ENCODE measurements at regions not wholly inside any gene's neighbourhood (a gene's known extent, or its start where the extent isn't known, plus 50 kb on each side); places are given as distances from the start of the nearest gene placed in this dataset.

DNA sequence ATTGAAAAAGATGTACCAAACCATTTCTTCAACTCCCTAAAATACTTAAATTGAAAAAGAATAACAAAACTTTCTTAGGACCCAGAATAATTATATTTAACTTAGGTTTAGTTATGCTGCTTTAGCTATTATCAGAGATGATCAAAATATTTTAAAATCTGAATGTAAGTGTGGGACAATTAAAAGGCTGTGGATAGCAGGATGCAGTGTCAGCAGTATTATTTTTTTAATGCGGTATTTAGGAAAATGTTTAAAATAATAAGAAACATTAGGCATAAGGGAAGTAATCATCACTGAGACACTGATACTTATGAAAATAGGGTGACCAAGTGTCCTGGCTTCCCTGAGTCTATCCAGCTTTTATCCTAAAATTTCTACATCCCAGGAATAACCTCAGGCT is 161.5 kb upstream of the PTCHD4 start:
- no peak for ATAC-seq (ENCODE audit: low read depth)
- DNase-seq: no peak
- H3K27me3 Mint-ChIP-seq: no peaks in the 10 kb centered on the region
- intact Hi-C loops (cut with micrococcal nuclease): no loop called here
- H3K27ac Mint-ChIP-seq: no peak overlapping the region
- H3K9me3 Mint-ChIP-seq: peaks cover 15% of the 10 kb centered on the region
- no peaks in the 10 kb centered on the region for H3K36me3 Mint-ChIP-seq (ENCODE audit: low read depth)
- H3K4me3 Mint-ChIP-seq: no peak overlapping the region
- H3K4me1 Mint-ChIP-seq: no peaks in the 10 kb centered on the region
- CTCF ChIA-PET: no interaction called here
- POLR2A ChIA-PET: no interaction called here
- TF ChIP-seq CTCF (IDR thresholded peaks at IDR 0.05): no peak

GRCh38 chr6:48255094-48255493 is 144.1 kb upstream of the PTCHD4 start:
- Mint-ChIP-seq H3K36me3 (ENCODE audit: low read depth) (no peaks in the 10 kb centered on the region), H3K4me3 (no peak overlapping the region), H3K27me3 (no peaks in the 10 kb centered on the region), H3K4me1 (no peaks in the 10 kb centered on the region), H3K9me3 (no peaks in the 10 kb centered on the region), H3K27ac (no peak overlapping the region)
- ATAC-seq (ENCODE audit: low read depth) (no peak), DNase-seq (no peak)
- intact Hi-C loops (cut with micrococcal nuclease): no loop called here
- ChIA-PET CTCF (no interaction called here), POLR2A (no interaction called here)
- TF ChIP-seq CTCF (IDR thresholded peaks at IDR 0.05): no peak

- CTCF ChIA-PET: no interaction called here
- DNase-seq (no peak), ATAC-seq (ENCODE audit: low read depth) (no peak)
- intact Hi-C loops (cut with micrococcal nuclease): no loop called here
- Mint-ChIP-seq H3K9me3 (peaks cover 2% of the 10 kb centered on the region), H3K27ac (no peak overlapping the region), H3K27me3 (no peaks in the 10 kb centered on the region), H3K4me1 (no peaks in the 10 kb centered on the region), H3K36me3 (ENCODE audit: low read depth) (no peaks in the 10 kb centered on the region), H3K4me3 (no peak overlapping the region)
- POLR2A ChIA-PET: no interaction called here
- TF ChIP-seq CTCF (IDR thresholded peaks at IDR 0.05): no peak
Observed at GRCh38 chr6:48249071-48249470, 138.1 kb upstream of the PTCHD4 start.

- no peak overlapping the region for H3K4me3 Mint-ChIP-seq
- ATAC-seq (ENCODE audit: low read depth) (no peak), DNase-seq (no peak)
- H3K36me3 Mint-ChIP-seq (ENCODE audit: low read depth): no peaks in the 10 kb centered on the region
- no peaks in the 10 kb centered on the region for H3K4me1 Mint-ChIP-seq
- H3K27me3 Mint-ChIP-seq: no peaks in the 10 kb centered on the region
- peaks cover 7% of the 10 kb centered on the region for H3K9me3 Mint-ChIP-seq
- ChIA-PET POLR2A (no interaction called here), CTCF (no interaction called here)
- H3K27ac Mint-ChIP-seq: no peak overlapping the region
- TF ChIP-seq CTCF (IDR thresholded peaks at IDR 0.05): no peak
- intact Hi-C loops (cut with micrococcal nuclease): no loop called here
Observed at GRCh38 chr6:48243071-48243470, 132.1 kb upstream of the PTCHD4 start.

DNA sequence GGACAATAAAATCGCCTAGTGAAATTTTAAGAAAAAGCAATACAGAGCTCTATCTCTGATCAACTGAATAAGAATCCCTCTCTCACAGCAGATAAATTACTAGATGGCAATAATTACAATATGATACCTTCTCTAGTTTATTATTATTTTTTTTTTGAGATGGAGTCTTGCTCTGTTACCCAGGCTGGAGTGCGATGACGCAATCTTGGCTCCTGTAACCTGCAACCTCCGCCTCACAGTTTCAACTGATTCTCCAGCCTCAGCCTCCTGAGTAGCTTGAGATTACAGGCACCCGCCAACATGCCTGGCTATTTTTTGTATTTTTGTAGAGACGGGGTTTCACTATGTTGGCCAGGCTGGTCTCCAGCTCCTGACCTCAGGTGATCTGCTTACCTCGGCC is 129.3 kb upstream of the PTCHD4 start:
- no peak for ATAC-seq (ENCODE audit: low read depth)
- DNase-seq: no peak
- no peak for TF ChIP-seq CTCF (IDR thresholded peaks at IDR 0.05)
- Mint-ChIP-seq H3K9me3 (peaks cover 13% of the 10 kb centered on the region), H3K4me3 (no peak overlapping the region), H3K4me1 (no peaks in the 10 kb centered on the region), H3K27me3 (no peaks in the 10 kb centered on the region), H3K27ac (no peak overlapping the region), H3K36me3 (ENCODE audit: low read depth) (no peaks in the 10 kb centered on the region)
- intact Hi-C loops (cut with micrococcal nuclease): no loop called here
- ChIA-PET CTCF (no interaction called here), POLR2A (no interaction called here)
